UCSD-AML1 (cell line): ENCODE measurements at regions not wholly inside any gene's neighbourhood (a gene's known extent, or its start where the extent isn't known, plus 50 kb on each side); places are given as distances from the start of the nearest gene placed in this dataset.

Source experiments
- DNase-seq: peaks from one replicate; lab custom pipeline; 2025; ENCODE audit not compliant: unreplicated experiment; lab: John Stamatoyannopoulos, UW

DNA sequence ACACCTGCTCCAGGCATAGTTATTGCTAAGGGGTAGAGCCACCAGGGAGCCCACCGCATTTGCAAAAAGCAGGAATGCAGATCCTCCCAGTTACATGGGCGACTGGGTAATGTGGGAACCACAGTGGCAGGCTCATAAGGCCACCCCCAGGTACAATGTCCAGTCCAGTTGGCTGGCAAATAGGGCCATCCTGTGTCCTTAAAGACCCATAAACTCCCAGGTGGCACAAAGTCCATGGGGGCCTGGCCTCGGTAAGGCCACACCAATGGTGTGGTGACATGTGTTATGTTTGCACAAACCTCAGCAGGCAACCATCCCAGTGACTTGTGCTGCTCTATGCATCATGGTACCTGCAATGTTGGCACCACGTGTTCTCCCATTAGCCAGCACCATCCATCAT is 283.6 kb upstream of the GYPC start:
- DNase-seq = no peak

DNA sequence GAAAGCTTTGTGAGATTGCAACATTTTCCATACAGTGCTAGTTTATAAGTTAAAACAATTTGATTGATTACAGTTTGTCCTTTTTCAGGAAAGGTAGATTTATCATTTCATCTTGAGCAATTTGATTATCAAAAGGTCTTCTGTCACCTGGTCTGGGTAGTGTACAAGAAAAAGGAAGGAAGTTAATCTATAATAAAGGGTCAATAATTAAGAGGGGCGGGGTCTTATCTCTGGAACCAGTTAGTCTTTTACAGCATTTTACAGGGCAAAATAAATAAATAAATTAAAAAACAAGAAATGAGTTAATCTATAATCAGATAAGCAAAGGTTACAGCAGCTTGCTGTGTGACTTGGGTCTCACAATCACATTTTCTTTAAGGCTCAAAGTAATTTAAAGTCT is 277.8 kb upstream of the GYPC start:
- no peak for DNase-seq

DNA sequence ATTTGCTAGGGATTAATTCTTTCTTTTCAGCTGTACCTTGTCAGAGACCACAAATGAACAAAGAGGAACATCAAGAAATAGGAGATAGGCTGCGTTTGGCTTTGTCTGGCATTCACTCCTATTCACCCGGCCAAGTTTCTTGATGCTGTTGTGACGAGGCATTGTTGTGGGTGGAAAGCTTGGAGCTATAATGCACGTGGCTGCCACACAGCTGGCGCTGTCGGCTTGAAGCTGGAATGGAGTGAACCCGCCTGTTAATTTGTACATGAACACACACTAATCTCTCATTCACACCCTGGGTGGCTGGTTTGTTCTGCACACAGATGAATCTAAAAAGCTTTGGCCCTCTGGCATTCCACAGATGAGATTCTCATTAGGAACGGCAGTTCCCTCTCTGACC is 274.9 kb upstream of the GYPC start:
- DNase-seq = no peak

DNA sequence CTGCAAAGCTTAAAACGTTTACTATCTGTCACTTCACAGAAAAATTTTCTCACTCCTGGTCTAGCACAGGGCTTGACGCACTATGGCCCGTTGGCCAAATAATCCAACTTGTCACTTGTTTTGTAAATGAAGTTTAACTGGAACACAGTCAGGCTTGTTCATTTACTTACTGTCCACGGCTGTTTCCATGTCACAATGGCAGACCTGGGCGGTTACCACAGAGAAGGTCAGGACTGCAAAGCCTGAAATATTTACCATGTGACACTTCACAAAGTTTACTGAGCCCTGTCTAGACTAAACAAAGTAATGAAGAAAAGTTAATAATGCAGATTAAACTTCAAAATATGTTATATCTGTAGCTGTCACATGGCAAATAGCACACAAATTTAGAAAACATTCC is 273.0 kb upstream of the GYPC start:
- no peak for DNase-seq

DNA sequence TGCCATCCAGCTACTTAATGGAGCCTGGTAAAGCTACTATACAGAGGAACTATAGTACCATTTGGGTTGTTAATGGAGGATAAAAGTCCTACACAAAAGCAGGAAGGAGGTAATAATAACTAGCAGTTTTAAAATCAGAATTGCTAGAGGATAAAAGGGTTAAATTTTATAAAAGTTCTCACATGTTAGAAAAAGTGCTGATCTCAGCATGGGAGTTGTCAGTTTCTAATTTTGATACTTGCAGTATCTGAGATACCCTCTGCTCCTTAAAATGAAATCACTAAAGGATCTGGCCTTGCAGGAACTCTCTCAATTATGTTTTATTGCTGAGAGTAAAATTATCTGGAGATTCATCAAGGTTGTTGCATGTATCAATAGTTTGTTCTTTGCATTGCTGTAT is 272.2 kb upstream of the GYPC start:
- no peak for DNase-seq

DNA sequence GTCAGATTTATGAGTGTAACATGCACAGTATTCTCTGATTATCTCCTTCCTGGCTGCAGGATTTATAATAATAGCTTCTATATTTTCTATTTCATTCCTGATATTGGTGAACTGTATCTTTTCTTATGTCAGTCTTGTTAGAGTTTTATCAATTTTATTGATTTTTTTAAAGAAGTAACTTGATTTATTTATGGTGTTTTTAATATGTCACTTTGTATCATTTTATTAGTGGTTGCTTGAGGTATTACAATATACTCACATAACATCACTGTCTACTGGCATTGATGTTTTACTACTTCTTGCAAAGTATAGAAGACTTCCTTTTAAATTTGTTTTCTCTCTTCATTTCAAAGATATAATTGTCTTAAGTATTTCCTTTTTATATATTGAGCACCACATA is 270.5 kb upstream of the GYPC start:
- no peak for DNase-seq

DNA sequence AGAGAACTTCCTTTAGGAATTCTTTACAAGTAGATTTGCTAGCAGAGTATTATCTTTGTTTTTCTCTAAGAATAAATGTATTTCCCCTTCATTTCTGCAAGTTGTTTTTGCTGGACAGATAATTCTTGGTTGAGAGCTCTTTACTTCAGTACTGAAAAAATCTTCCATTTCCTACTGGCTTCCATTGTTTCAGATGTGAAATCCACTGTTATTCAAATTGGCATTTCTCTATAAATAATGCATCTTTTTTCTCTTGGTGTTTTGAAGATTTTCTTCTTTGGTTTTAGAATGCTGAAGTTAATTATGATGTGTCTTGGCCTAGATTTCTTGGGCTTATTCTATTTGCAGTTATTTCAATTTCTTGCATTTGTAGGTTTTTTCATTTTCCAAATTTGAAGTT is 270.0 kb upstream of the GYPC start:
- DNase-seq = no peak

DNA sequence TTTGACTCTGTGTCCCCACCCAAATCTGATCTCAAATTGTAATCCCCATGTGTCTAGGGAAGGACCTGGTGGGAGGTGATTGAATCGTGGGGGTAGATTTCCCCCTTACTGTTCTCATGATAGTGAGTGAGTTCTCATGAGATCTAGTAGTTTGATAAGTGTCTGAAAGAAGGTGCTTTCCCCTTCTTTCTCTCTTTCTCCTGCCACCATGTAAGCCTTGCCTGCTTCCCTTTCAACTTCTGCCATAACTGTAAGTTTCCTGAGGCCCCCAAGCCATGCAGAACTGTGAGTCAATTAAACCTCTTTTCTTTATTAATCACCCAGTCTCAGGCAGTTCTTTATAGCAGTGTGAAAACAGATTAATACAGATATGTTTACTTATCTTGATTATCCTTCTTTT is 266.5 kb upstream of the GYPC start:
- DNase-seq = no peak

DNA sequence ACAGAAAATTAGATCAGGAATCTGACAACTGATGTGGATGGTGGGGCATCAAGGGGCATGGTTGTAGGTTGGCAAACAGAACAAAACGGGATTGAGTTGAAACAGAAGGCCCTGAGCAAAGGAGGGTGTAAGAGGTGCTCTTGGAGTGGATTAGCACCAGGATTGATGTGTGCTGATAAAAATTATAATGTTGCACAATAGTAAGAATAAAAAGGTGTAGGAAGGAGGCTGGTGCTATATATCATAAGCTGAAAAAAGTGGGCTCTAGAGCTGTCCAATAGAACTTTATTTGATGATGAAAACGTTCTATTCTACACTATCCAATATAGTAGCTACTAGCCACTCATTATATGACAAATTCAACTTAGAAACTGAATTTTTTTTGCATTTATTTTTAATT is 263.1 kb upstream of the GYPC start:
- no peak for DNase-seq

DNA sequence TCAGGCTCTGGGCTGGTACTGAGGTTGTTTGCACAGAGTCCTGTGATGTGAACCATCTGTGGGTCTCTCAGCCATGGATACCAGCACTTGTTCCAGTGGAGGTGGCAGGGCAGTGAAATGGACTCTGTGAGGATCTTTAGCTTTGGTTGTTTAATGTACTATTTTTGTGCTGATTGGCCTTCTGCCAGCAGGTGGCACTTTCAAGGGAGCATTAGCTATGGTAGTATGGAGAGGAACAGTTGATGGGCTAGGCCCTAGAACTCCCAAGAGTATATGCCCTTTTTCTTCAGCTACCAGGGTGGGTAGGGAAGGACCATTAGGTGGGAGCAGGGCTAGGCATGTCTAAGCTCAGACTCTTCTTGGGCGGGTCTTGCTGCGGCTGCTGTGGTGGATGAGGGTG is 257.0 kb upstream of the GYPC start:
- peak; percentile 18 for DNase-seq

DNA sequence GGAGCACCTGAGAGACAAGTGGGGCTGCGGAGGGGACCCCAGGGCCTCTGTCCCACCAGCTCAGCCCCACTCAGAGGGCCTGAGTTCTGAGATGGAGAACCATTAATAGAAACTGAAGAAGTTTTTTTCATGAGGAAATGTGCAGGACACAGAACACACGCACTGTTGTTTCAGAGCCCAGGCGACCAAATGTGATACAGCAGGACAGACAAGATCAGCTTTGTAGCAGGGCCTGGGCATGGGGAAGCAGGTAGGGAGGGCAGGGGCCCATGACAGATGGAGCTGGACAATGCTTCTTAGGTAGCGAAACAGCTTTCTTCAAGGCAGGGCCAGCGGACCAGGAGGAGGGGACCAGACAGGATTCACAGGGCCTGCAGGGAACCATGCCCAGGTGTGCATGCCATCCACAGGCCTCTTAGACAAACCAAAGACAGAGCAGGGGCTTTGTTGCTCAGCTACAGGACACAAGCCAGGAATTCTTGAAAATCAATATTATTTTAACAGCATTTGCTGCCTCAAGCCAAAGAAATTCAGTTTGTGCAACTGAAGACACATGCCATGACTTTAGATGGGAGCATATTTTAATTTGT is 252.8 kb upstream of the GYPC start:
- no peak for DNase-seq

DNA sequence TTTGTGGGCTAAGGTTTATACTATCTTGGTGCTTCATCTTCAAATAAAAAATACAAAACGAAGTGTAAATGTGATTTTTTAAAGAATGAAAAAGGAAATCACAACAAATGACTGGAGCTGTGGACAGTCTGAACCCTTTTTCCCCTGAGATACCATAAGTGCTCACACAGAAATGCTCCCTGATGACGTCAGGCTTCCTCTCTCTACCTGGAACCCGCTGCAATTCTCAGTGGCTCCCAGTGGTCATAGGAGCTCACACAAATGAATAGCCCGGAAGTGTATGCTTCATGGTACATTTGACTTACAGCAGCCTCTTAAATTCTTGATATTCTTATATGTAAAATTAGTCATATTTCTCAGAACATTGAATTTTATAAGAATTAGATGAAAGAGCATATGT is 249.7 kb upstream of the GYPC start:
- DNase-seq = no peak

DNA sequence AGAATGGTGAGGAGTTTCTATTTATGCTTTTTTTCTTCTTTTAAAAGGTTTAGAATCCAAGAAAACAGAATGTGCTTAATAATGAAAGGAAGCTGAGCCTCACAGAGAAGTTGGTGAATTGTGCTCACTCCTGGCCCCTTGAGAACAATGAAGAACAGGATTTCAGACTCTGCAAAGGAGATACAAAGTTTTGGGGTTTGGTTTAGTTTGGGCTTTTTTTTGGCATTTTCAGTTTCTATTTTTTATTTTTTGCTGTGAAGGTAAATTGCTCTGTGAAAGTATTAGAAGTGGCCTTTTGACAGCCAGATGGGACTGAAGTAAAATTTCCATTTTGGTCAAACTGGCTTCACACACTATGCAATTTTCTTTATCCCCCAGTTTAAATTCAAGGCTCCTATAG is 247.3 kb upstream of the GYPC start:
- no peak for DNase-seq

DNA sequence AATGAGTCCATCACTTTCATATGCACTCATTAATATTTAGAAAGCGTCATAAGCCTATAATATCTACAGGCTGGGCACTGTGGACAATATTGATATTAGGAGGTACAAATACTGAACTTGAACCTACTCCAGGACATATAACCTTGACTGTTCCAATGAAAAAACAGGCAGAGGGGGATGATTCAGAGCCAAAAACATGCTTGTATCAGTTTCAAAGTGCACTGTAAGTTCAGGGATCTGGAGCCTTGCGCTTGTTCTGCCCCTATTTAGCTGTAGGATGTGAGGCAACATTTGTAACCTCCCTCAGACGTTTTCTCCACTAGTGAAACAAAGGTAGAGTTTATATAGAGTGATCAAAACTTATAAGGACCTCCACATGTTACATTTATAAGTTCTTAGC is 246.1 kb upstream of the GYPC start:
- DNase-seq = no peak

DNA sequence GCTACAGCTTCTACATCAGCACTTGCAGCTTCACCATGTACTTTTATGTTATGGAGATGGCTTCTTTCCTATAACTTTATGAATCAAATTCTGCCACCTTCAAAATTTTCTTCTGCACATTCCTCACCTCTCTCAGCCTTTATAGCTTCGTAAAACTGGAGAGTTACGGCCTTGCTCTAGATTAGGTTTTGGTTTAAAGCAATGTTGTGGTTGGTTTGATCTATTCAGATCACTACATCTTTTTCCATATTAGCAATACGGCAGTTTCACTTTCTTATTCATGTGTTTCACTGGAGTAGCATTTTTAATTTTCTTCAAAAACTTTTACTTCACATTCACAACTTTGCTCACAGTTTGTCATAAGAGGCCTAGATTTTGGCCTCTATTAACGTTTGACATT is 242.9 kb upstream of the GYPC start:
- no peak for DNase-seq

DNA sequence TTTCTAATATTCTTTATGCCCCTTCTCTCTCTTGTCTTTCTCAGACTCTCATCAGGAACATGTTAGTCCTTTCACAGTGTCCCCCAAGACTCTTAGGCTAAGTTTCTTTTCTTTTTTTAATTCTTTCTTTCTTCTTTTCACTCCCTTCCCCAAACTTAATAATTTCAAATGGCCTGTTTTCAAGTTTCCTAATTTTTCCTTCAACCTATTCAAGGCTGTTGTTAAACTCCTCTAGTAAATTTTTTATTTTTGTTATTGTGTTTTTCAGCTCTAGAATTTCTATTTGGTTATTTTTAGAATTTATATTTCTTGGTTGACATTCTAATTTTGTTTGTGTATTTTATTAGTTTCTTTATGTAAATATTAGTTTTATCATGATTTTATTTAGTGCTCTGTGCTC is 236.6 kb upstream of the GYPC start:
- no peak for DNase-seq

DNA sequence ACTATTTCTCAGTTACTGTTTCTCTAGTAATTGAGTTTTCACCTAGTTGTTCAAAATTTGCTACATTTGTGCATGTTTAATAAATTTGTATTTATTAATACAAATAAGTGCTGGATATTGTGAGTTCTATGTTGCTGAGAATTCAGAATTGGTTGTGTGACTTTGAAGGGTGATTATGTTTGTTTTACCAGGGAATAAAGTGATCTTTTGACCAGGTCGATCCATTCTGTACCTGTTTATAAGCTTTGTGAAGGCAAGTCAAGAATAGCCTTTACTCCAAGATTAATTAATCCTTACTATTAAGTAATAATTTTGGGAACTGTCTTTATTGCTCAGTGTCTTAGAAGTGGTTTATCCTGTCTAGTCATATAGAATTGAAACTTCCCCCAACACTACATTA is 230.0 kb upstream of the GYPC start:
- no peak for DNase-seq

DNA sequence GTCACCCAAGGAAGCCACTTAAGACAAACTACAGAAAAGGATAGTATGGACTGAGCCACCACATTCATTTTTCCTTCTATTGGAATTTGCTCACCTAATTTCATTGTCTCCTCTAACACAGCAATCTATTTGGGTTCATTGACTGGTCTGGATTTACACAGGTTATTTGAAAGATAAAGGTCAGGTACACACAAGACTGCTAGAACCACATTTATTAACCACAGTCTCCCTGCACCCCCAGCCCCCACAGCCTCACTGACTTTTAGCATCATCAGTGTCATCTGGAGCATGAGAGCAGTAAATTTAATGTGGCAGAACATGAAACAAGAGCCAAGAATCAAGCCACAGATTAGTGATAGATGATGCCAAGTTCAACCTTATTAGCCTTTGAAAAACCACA is 226.9 kb upstream of the GYPC start:
- DNase-seq = no peak

DNA sequence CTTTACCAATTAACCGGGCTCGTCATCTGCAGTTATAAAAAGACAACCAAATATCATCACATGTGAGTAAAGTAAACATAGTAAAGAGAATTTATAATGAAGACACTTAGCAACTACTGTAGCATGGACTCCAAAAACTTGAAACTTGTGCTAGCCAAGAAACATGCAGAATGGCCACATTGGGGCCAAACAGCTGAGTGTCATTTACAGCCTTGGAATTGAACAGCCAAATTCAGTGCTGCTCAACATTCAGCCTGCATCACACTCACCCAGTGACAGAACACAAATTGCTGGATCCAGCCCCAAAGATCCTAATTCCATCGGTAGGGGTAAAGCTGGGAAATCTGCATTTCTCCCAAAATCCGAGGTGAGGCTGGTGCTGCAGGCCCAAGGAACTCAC is 224.8 kb upstream of the GYPC start:
- DNase-seq = no peak

DNA sequence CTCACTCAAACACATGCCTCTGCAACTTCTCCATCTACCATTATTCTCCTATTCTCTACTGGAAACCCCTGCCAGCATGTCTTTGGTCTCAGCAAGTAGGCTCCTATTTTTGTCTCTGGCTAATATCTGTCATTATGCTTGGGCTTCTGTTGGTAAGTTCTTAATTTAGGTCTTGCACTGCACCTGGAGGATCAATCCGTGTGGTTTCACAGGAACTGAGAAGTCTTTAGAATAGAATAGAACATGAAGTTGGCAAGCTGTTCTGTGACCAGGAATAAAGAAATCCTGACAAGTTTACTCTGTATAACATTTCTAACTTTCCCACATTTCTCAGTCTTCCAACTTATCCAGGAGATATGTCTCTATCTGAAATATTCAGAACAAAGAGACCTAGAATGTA is 219.5 kb upstream of the GYPC start:
- no peak for DNase-seq

DNA sequence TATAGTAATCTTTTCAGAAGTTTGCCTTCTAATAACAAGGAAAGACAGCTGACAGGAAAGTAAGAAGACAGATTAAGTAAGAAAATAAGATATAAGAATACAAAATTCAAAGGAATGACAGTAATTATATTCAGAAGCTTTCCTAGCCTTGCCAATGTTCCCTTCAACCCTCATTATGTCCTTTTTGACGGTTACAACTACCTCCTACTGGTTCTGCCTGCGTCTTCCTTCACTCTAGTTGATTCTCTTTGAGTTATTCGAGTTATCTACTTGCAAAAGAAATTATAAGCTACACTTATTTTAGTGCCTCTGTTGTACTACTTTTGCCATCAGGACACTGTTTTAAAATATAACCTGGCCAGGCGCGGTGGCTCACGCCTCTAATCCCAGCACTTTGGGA is 218.9 kb upstream of the GYPC start:
- no peak for DNase-seq

DNA sequence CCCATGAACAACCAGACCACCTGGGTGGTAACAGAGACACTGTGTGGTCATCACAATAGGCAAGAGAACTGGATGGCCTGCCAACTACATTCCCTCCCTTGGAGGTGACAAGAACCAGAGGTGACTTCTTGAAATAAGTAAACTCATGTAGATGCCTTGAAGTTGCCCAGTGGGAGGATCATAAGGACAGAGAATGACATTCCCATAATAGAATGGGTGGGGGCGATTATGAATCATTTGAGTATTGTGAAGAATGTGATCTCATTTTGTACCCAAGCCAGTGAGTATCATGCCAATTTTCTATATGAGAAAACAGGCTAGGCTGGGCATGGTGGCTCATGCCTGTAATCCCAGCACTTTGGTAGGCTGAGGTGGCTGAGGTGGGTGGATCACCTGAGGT is 211.4 kb upstream of the GYPC start:
- DNase-seq = no peak

DNA sequence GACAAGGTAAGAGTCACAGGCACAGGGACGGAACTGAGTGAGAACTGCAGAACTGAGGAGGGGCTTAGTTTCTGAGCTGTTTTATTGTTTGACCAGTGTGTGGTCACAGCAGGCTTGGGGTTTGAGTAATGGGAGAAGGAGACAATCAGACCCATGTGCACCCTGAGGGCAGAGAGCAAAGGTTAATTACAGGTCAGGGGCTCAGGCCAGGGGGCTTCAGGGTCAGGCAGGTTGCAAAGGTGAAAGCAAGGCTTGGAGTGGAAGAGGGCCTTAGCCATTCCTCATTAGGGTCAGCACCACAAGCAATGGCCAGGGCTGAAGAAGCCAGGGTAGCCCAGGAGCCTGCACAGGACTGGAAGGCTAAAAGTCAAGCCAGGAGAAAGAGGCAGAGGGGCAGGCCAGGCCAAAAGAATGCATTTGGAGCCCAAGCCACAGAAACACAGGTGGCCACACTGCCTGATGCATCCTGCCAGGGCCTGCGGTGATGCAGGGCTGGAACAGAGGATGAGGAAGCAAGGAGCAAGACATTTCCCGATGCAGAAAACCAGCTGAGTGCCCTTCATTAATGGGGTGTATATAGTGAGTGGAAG is 209.8 kb upstream of the GYPC start:
- DNase-seq = no peak

DNA sequence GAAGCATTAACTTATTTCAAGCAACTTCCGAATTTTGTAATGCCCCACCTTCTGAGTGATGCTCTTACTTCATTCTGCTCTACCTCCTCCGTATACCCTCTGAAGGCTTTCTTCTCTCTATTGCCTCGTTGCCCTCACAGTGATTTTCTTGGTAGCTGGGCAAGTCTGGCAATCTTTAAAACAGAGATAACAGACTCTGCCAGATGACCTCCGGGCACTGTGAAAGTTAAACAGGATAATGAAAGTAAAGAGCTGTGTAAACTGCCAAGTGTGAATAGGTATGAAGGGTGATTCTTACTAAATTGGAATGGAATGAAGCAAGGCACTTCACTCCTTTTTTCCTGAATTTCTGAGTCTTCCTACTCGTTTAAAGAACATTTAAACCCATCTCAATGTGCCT is 207.3 kb upstream of the GYPC start:
- DNase-seq = no peak
